HepG2 (cell line): ENCODE measurements at regions not wholly inside any gene's neighbourhood (a gene's known extent, or its start where the extent isn't known, plus 50 kb on each side); places are given as distances from the start of the nearest gene placed in this dataset.

Experiments
- CTCF ChIP-seq: sonication (generic); formaldehyde crosslinking; IDR thresholded peaks from 2 replicates; pipeline ENCODE4 v1.5.0; 2020; ENCODE audit warnings: mild to moderate bottlenecking, missing genetic modification reagents, moderate library complexity
- ESRRA ChIP-seq: sonication (generic); formaldehyde crosslinking; IDR thresholded peaks from 2 replicates; pipeline ENCODE4 v1.5.1; 2020; ENCODE audit warnings: mild to moderate bottlenecking, low read depth, missing genetic modification reagents
- MAFK ChIP-seq, 2 experiments: IDR thresholded peaks in 1 of 2; conservative IDR thresholded peaks in 1 of 2; 2 replicates each; pipeline ENCODE4 v1.6.1; 2011; ENCODE audit warnings: improper control_type of control experiment in 2 of 2, low read length in 2 of 2
- NR1H2 ChIP-seq: sonication (generic); formaldehyde crosslinking; IDR thresholded peaks from 2 replicates; pipeline ENCODE4 v1.8.1; 2022; ENCODE audit warnings: low read depth, missing genetic modification reagents, borderline replicate concordance
- PAXIP1 ChIP-seq: sonication (generic); formaldehyde crosslinking; conservative IDR thresholded peaks from 2 replicates; pipeline ENCODE4 v1.4.0; 2020; ENCODE audit warnings: mild to moderate bottlenecking, missing genetic modification reagents, moderate library complexity
- POLR2A ChIP-seq, 2 experiments: IDR thresholded peaks; 2 replicates each; pipeline ENCODE4 v1.6.1; 2011; ENCODE audit warnings: low read depth in 2 of 2, low read length in 2 of 2, mild to moderate bottlenecking in 1 of 2, moderate library complexity in 1 of 2; ENCODE audit not compliant: insufficient read depth in 1 of 2
- PRPF4 ChIP-seq: fragments of 200-400 bp; formaldehyde crosslinking; IDR thresholded peaks from 2 replicates; pipeline ENCODE4 v1.6.1; 2016; ENCODE audit warnings: low read length, low read depth; ENCODE audit not compliant: poor library complexity, severe bottlenecking
- TCF7L2 ChIP-seq: IDR thresholded peaks from 2 replicates; pipeline ENCODE4 v1.6.1; 2011; ENCODE audit warnings: mild to moderate bottlenecking, low read depth, low read length, moderate library complexity
- ZNF292 ChIP-seq: sonication (generic); formaldehyde crosslinking; IDR thresholded peaks from 2 replicates; pipeline ENCODE4 v1.8.1; 2022; ENCODE audit warnings: mild to moderate bottlenecking, low read depth, missing genetic modification reagents, borderline replicate concordance
- ZNF407 ChIP-seq: sonication (generic); formaldehyde crosslinking; IDR thresholded peaks from one replicate; pipeline ENCODE4 v1.5.1; 2020; ENCODE audit warnings: mild to moderate bottlenecking, missing genetic modification reagents; ENCODE audit errors: not compliant biosample characterization
- ZNF652 ChIP-seq: IDR thresholded peaks from 2 replicates; pipeline ENCODE4 v1.6.1; 2016; ENCODE audit warnings: low read depth, borderline replicate concordance
- ZNF776 ChIP-seq: sonication (generic); formaldehyde crosslinking; IDR thresholded peaks from 2 replicates; pipeline ENCODE4 v1.4.0; 2020; ENCODE audit warnings: mild to moderate bottlenecking, missing genetic modification reagents

DNA sequence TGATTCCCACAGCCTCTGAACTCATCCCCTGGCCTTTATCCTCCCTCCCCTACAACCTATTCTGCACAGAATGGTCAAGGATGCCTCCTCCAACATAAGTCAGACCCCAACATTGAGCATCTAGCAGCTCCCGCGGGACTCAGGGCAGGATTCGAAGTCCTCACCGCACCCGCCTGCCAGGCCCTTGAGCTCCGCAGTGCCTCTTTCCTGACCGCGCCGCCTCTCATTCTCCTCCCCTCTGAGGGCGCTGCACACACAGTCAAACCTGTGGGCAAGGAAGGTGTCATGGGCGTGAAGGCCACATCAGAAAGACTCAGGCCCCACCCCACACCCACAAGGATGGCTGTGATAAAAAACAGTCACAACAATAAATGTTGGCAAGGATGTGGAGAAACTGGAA is 84.1 kb downstream of the CPZ start:
- no peak for TF ChIP-seq ZNF407 (CRISPR knock-in tag)
- TF ChIP-seq CTCF (CRISPR knock-in tag) = no peak
- no peak for TF ChIP-seq POLR2A (IDR thresholded peaks at IDR 0.05; ENCODE audit: insufficient read depth in 1 of 2, low read depth in 2 of 2, low read length in 2 of 2)
- TF ChIP-seq TCF7L2 = no peak
- TF ChIP-seq PRPF4 = no peak
- TF ChIP-seq ZNF292 (CRISPR knock-in tag) = no peak
- no peak for TF ChIP-seq ESRRA (CRISPR knock-in tag)
- TF ChIP-seq PAXIP1 = no peak
- TF ChIP-seq ZNF776 (CRISPR knock-in tag) = no peak
- no peak for TF ChIP-seq MAFK (conservative IDR thresholded peaks at IDR 0.05 in 1 of 2, IDR thresholded peaks at IDR 0.05 in 1 of 2; ENCODE audit: low read length in 2 of 2)
- no peak for TF ChIP-seq NR1H2
- TF ChIP-seq ZNF652 = no peak
